HepG2 (cell line): ENCODE measurements at regions not wholly inside any gene's neighbourhood (a gene's known extent, or its start where the extent isn't known, plus 50 kb on each side); places are given as distances from the start of the nearest gene placed in this dataset.
A peak's percentile ranks its signal among the peaks of the same experiment; 100 is the strongest.

Experiments used
- ARID5B ChIP-seq: IDR thresholded peaks from 2 replicates; pipeline ENCODE4 v1.4.0; 2020; ENCODE audit warnings: mild to moderate bottlenecking, missing genetic modification reagents
- CC2D1A ChIP-seq: sonication (generic); formaldehyde crosslinking; IDR thresholded peaks from 2 replicates; pipeline ENCODE4 v1.8.1; 2023; ENCODE audit warnings: mild to moderate bottlenecking, missing genetic modification reagents
- CENPX ChIP-seq: sonication (generic); formaldehyde crosslinking; IDR thresholded peaks from 2 replicates; pipeline ENCODE4 v1.9.0; 2021; ENCODE audit warnings: mild to moderate bottlenecking, missing genetic modification reagents, moderate library complexity
- CSRNP1 ChIP-seq: sonication (generic); formaldehyde crosslinking; IDR thresholded peaks from 2 replicates; pipeline ENCODE4 v1.8.1; 2023; ENCODE audit warnings: mild to moderate bottlenecking, missing genetic modification reagents
- EED ChIP-seq: sonication (generic); formaldehyde crosslinking; IDR thresholded peaks from 2 replicates; pipeline ENCODE4 v1.5.0; 2020; ENCODE audit warnings: mild to moderate bottlenecking, missing genetic modification reagents
- ELF1 ChIP-seq: sonication (generic); formaldehyde crosslinking; IDR thresholded peaks from 2 replicates; pipeline ENCODE4 v1.4.0; 2020; ENCODE audit warnings: missing genetic modification reagents
- GATAD1 ChIP-seq: IDR thresholded peaks from 2 replicates; pipeline ENCODE4 v1.6.1; 2016; ENCODE audit warnings: missing genetic modification reagents, missing compliant biosample characterization
- HOXA5 ChIP-seq: sonication (generic); formaldehyde crosslinking; IDR thresholded peaks from 2 replicates; pipeline ENCODE4 v1.4.0; 2020; ENCODE audit warnings: missing genetic modification reagents
- IRF9 ChIP-seq: sonication (generic); formaldehyde crosslinking; IDR thresholded peaks from 2 replicates; pipeline ENCODE4 v1.8.0; 2022; ENCODE audit warnings: missing genetic modification reagents, mild to moderate bottlenecking, borderline replicate concordance
- PBX2 ChIP-seq: IDR thresholded peaks from 2 replicates; pipeline ENCODE4 v1.6.1; 2016; ENCODE audit warnings: control low read depth
- REST ChIP-seq, 2 experiments: IDR thresholded peaks; 2 replicates each; pipeline ENCODE4 v1.6.1; 2011 to 2012; ENCODE audit warnings: low read length in 2 of 2, borderline replicate concordance in 1 of 2, low read depth in 1 of 2, mild to moderate bottlenecking in 1 of 2, moderate library complexity in 1 of 2
- THYN1 ChIP-seq: sonication (generic); formaldehyde crosslinking; IDR thresholded peaks from 2 replicates; pipeline ENCODE4 v1.8.1; 2023; ENCODE audit warnings: low read depth, mild to moderate bottlenecking, moderate library complexity, missing genetic modification reagents, borderline replicate concordance
- TRIM22 ChIP-seq: fragments of 450-650 bp; IDR thresholded peaks from 2 replicates; pipeline ENCODE4 v1.6.1; 2017
- ZNF180 ChIP-seq: sonication (generic); formaldehyde crosslinking; IDR thresholded peaks from 2 replicates; pipeline ENCODE4 v1.4.0; 2020; ENCODE audit warnings: low read depth, missing genetic modification reagents, borderline replicate concordance
- ZNF552 ChIP-seq: sonication (generic); formaldehyde crosslinking; IDR thresholded peaks from 2 replicates; pipeline ENCODE4 v1.9.0; 2022; ENCODE audit warnings: missing genetic modification reagents, mild to moderate bottlenecking, borderline replicate concordance
- ZNF737 ChIP-seq: sonication (generic); formaldehyde crosslinking; IDR thresholded peaks from 2 replicates; pipeline ENCODE4 v1.5.0; 2020; ENCODE audit warnings: missing genetic modification reagents, mild to moderate bottlenecking, borderline replicate concordance
- ZNF772 ChIP-seq: sonication (generic); formaldehyde crosslinking; IDR thresholded peaks from 2 replicates; pipeline ENCODE4 v1.5.0; 2020; ENCODE audit warnings: mild to moderate bottlenecking, missing genetic modification reagents
- ZNF790 ChIP-seq: sonication (generic); formaldehyde crosslinking; IDR thresholded peaks from 2 replicates; pipeline ENCODE4 v1.8.0; 2022; ENCODE audit warnings: missing genetic modification reagents, mild to moderate bottlenecking, borderline replicate concordance

- TF ChIP-seq ZNF552 (CRISPR knock-in tag), result no peak
- TF ChIP-seq THYN1 (CRISPR knock-in tag), result no peak
- no peak for TF ChIP-seq EED (CRISPR knock-in tag)
- TF ChIP-seq TRIM22, result no peak
- no peak for TF ChIP-seq GATAD1
- TF ChIP-seq CC2D1A (CRISPR knock-in tag), result no peak
- peak; percentile 91 for TF ChIP-seq ARID5B
- TF ChIP-seq REST (IDR thresholded peaks at IDR 0.05; ENCODE audit: borderline replicate concordance in 1 of 2, low read depth in 1 of 2, low read length in 2 of 2), result no peak
- peak; percentile 71 for TF ChIP-seq ELF1 (CRISPR knock-in tag)
- TF ChIP-seq CSRNP1 (CRISPR knock-in tag), result no peak
- TF ChIP-seq HOXA5 (CRISPR knock-in tag), result peak; percentile 57; the same call in 1 of the 2 replicates
- TF ChIP-seq PBX2, result no peak
- TF ChIP-seq ZNF772, result no peak
- no peak for TF ChIP-seq IRF9 (CRISPR knock-in tag)
- no peak for TF ChIP-seq ZNF180 (CRISPR knock-in tag)
- TF ChIP-seq ZNF737, result no peak
- no peak for TF ChIP-seq CENPX (CRISPR knock-in tag)
- TF ChIP-seq ZNF790 (CRISPR knock-in tag), result no peak
Observed at GRCh38 chr3:30289324-30289723, 317.1 kb upstream of the TGFBR2 start (continued).
